ENCODE measurements at regions not wholly inside any gene's neighbourhood (a gene's known extent, or its start where the extent isn't known, plus 50 kb on each side); places are given as distances from the start of the nearest gene placed in this dataset.

- TF ChIP-seq CTCF (IDR thresholded peaks at IDR 0.05) (no peak), POLR2A (IDR thresholded peaks at IDR 0.05) (no peak)
Measured at GRCh38 chr13:95502216-95502615, 50.3 kb upstream of the CLDN10 start.

Measured in Peyer's patch (tissue), 4 donors.